HL-60 (cell line): ENCODE measurements at regions not wholly inside any gene's neighbourhood (a gene's known extent, or its start where the extent isn't known, plus 50 kb on each side); places are given as distances from the start of the nearest gene placed in this dataset.

Experiments
- CTCF ChIP-seq: IDR thresholded peaks from one replicate; pipeline ENCODE4 v1.5.1; 2011; ENCODE audit warnings: low read length, control low read depth, inconsistent platforms; ENCODE audit not compliant: insufficient read depth
- GABPA ChIP-seq: IDR thresholded peaks from 2 replicates; pipeline ENCODE4 v1.6.1; 2012; ENCODE audit warnings: low read depth
- POLR2AphosphoS5 ChIP-seq: IDR thresholded peaks from 2 replicates; pipeline ENCODE4 v1.6.1; 2012; ENCODE audit warnings: low read depth
- REST ChIP-seq: IDR thresholded peaks from 2 replicates; pipeline ENCODE4 v1.6.1; 2012; ENCODE audit warnings: low read depth; ENCODE audit not compliant: insufficient replicate concordance
- SPI1 ChIP-seq: IDR thresholded peaks from 2 replicates; pipeline ENCODE4 v1.6.1; 2012; ENCODE audit warnings: low read depth, mild to moderate bottlenecking, borderline replicate concordance

- no peak for TF ChIP-seq CTCF
- TF ChIP-seq POLR2AphosphoS5, result no peak
- TF ChIP-seq GABPA, result no peak
- no peak for TF ChIP-seq REST
- TF ChIP-seq SPI1, result no peak
Observed at GRCh38 chr4:185969657-185970056, 99.3 kb upstream of the TLR3 start.
